Activated B cell treated with CpG ODN at 0.5 μM for 24 hours (primary cell): ENCODE measurements at regions not wholly inside any gene's neighbourhood (a gene's known extent, or its start where the extent isn't known, plus 50 kb on each side); places are given as distances from the start of the nearest gene placed in this dataset.
"Not testable (repeated sequence)": the region's sequence is repeated elsewhere in the genome, so short reads cannot be mapped to it uniquely, and the experiment has no call there.

ENCODE experiments used
- ATAC-seq: fragments of 200-7000 bp; cut with Tn5 transposase; one replicate; pipeline ENCODE4 v1.10.0; 2021; ENCODE audit warnings: low read depth, mild to moderate bottlenecking, moderate library complexity
- CTCF ChIA-PET: fragments of 350-600 bp; sonication (Branson Sonifier 250); formaldehyde crosslinking; loops from one replicate; lab custom pipeline; 2021; ENCODE audit warnings: antibody characterized with exemption; lab: Charles Lee
- POLR2A ChIA-PET: fragments of 350-600 bp; sonication (Branson Sonifier 250); formaldehyde crosslinking; loops from one replicate; lab custom pipeline; 2021; ENCODE audit warnings: antibody characterized with exemption; lab: Charles Lee
- DNase-seq: peaks from one replicate; pipeline ENCODE4 v3.0.0; 2022
- H3K27ac Mint-ChIP-seq: one replicate; pipeline ENCODE4 v1.8.0; 2020; ENCODE audit warnings: mixed read lengths
- H3K27me3 Mint-ChIP-seq: one replicate; pipeline ENCODE4 v1.8.0; 2021; ENCODE audit warnings: mixed read lengths
- H3K36me3 Mint-ChIP-seq: one replicate; pipeline ENCODE4 v1.8.0; 2021; ENCODE audit warnings: low read depth, mixed read lengths
- H3K4me1 Mint-ChIP-seq: one replicate; pipeline ENCODE4 v1.8.0; 2021; ENCODE audit warnings: mixed read lengths
- H3K4me3 Mint-ChIP-seq: one replicate; pipeline ENCODE4 v1.8.0; 2020; ENCODE audit warnings: mild to moderate bottlenecking, mixed read lengths
- H3K9me3 Mint-ChIP-seq: one replicate; pipeline ENCODE4 v1.8.0; 2020; ENCODE audit warnings: mixed read lengths
- CTCF ChIP-seq: fragments of 200-600 bp; IDR thresholded peaks from one replicate; pipeline ENCODE4 v1.8.0; 2022; ENCODE audit warnings: antibody characterized with exemption, mild to moderate bottlenecking
- intact Hi-C: fragments of 100-400 bp; cut with micrococcal nuclease; formaldehyde crosslinking; loops from one replicate; pipeline ENCODE4 v1.15.1; 2024

GRCh38 chr12:111239235-111239634 lies 129.7 kb downstream of the PHETA1 start:
- Mint-ChIP-seq H3K36me3 (no peaks in the 10 kb centered on the region), H3K4me1 (no peaks in the 10 kb centered on the region), H3K27ac (no peak overlapping the region), H3K9me3 (peaks cover 7% of the 10 kb centered on the region), H3K27me3 (peaks cover 2% of the 10 kb centered on the region), H3K4me3 (no peak overlapping the region)
- ATAC-seq (no peak), DNase-seq (no peak)
- ChIA-PET POLR2A (no interaction called here), CTCF (no interaction called here)
- intact Hi-C loops = no loop called here
- no peak for TF ChIP-seq CTCF

- peaks cover 12% of the 10 kb centered on the region for H3K9me3 Mint-ChIP-seq
- ChIA-PET CTCF (interaction anchor here (0.6 kb wide), 1 partner anchor 13 kb away, joined by 3 read pairs; no protein-coding TSS in a partner anchor), POLR2A (no interaction called here)
- intact Hi-C loops = no loop called here
- ATAC-seq (no peak), DNase-seq (no peak)
- H3K36me3 Mint-ChIP-seq = no peaks in the 10 kb centered on the region
- H3K27ac Mint-ChIP-seq = no peak overlapping the region
- no peaks in the 10 kb centered on the region for H3K4me1 Mint-ChIP-seq
- no peak for TF ChIP-seq CTCF
- H3K27me3 Mint-ChIP-seq = peaks cover 6% of the 10 kb centered on the region
- no peak overlapping the region for H3K4me3 Mint-ChIP-seq
These were observed 130.7 kb downstream of the PHETA1 start for GRCh38 chr12:111238075-111238734.

GRCh38 chr12:111234491-111234890 lies 134.4 kb downstream of the PHETA1 start:
- CTCF ChIA-PET, H3K36me3 Mint-ChIP-seq, ATAC-seq, H3K4me1 Mint-ChIP-seq, H3K9me3 Mint-ChIP-seq, intact Hi-C loops, H3K27ac Mint-ChIP-seq, DNase-seq, H3K4me3 Mint-ChIP-seq: not testable (repeated sequence)
- POLR2A ChIA-PET = interaction anchor here (0.6 kb wide), 1 partner anchor 231 kb away, joined by 3 read pairs; no protein-coding TSS in a partner anchor
- peaks cover 14% of the 10 kb centered on the region for H3K27me3 Mint-ChIP-seq

- ATAC-seq = no peak
- H3K36me3 Mint-ChIP-seq = no peaks in the 10 kb centered on the region
- CTCF ChIA-PET = no interaction called here
These were observed 135.1 kb downstream of the PHETA1 start for GRCh38 chr12:111233786-111234185.

GRCh38 chr12:111230649-111231048 lies 138.2 kb downstream of the PHETA1 start:
- H3K9me3 Mint-ChIP-seq = peaks cover 5% of the 10 kb centered on the region
- no peak overlapping the region for H3K27ac Mint-ChIP-seq
- H3K27me3 Mint-ChIP-seq = peaks cover 17% of the 10 kb centered on the region
- DNase-seq (no peak), ATAC-seq (no peak)
- H3K36me3 Mint-ChIP-seq = no peaks in the 10 kb centered on the region
- intact Hi-C loops = no loop called here
- no peak for TF ChIP-seq CTCF
- no peak overlapping the region for H3K4me3 Mint-ChIP-seq
- H3K4me1 Mint-ChIP-seq = no peaks in the 10 kb centered on the region
- CTCF ChIA-PET = no interaction called here
- POLR2A ChIA-PET = no interaction called here

More at GRCh38 chr12:111233786-111234185, 135.1 kb downstream of the PHETA1 start:
- no peak overlapping the region for H3K4me3 Mint-ChIP-seq
- H3K9me3 Mint-ChIP-seq = peaks cover 8% of the 10 kb centered on the region
- no peak overlapping the region for H3K27ac Mint-ChIP-seq
- no peak for DNase-seq
- intact Hi-C loops = no loop called here
- H3K27me3 Mint-ChIP-seq = peaks cover 14% of the 10 kb centered on the region
- H3K4me1 Mint-ChIP-seq = no peaks in the 10 kb centered on the region
- POLR2A ChIA-PET = no interaction called here
- no peak for TF ChIP-seq CTCF
